ENCODE measurements at regions not wholly inside any gene's neighbourhood (a gene's known extent, or its start where the extent isn't known, plus 50 kb on each side); places are given as distances from the start of the nearest gene placed in this dataset.
"Not testable (repeated sequence)": the region's sequence is repeated elsewhere in the genome, so short reads cannot be mapped to it uniquely, and the experiment has no call there.

GRCh38 chr6:168913866-168914469 is 339.7 kb downstream of the THBS2 start:
- no peak overlapping the region for H3K9ac ChIP-seq (ENCODE audit: low read length)
- no peaks in the 10 kb centered on the region for H3K9me3 ChIP-seq (ENCODE audit: control insufficient read depth, low read length)
- no peak overlapping the region for H2AK5ac ChIP-seq (ENCODE audit: low read length, severe bottlenecking)
- no peak overlapping the region for H2BK12ac ChIP-seq (ENCODE audit: low read length in 2 of 2)
- H2AFZ ChIP-seq (ENCODE audit: low read depth, low read length) = no peak overlapping the region
- no peak overlapping the region for H2BK5ac ChIP-seq (ENCODE audit: low read depth, low read length, poor library complexity, severe bottlenecking)
- H3K4ac ChIP-seq (ENCODE audit: low read depth in 1 of 2, low read length in 2 of 2) = no peak overlapping the region
- H3K27me3 ChIP-seq (ENCODE audit: control insufficient read depth in 1 of 2, insufficient read depth in 1 of 2, low read length in 2 of 2) = peaks cover 0 to 4% of the 10 kb centered on the region in 2 experiments
- no peak overlapping the region for H3K27ac ChIP-seq (ENCODE audit: low read length, poor library complexity, severe bottlenecking)
- DNase-seq = no peak
- no peaks in the 10 kb centered on the region for H3K79me1 ChIP-seq (replicated peaks; ENCODE audit: low read length, poor library complexity, severe bottlenecking)
- WGBS = 91% methylated on average over 8 of the region's 12 CpGs
- H3K36me3 ChIP-seq (ENCODE audit: control insufficient read depth in 1 of 2, insufficient read depth in 2 of 2, low read depth in 1 of 2, low read length in 2 of 2) = no peaks in the 10 kb centered on the region
- H4K91ac ChIP-seq (ENCODE audit: low read length) = no peak overlapping the region
- H4K8ac ChIP-seq (ENCODE audit: low read length) = no peak overlapping the region
- H3K4me3 ChIP-seq (ENCODE audit: insufficient read depth in 1 of 2, low read depth in 1 of 2, low read length in 2 of 2) = no peak overlapping the region
- H3K18ac ChIP-seq (ENCODE audit: low read depth in 1 of 2, low read length in 2 of 2) = no peak overlapping the region
- H3K4me2 ChIP-seq (ENCODE audit: low read length, poor library complexity, severe bottlenecking) = no peak overlapping the region
- peaks cover 1% of the 10 kb centered on the region for H3K4me1 ChIP-seq (ENCODE audit: control insufficient read depth, insufficient read depth, low read depth, low read length)
- H3K23ac ChIP-seq (ENCODE audit: low read length in 2 of 2) = no peak overlapping the region
- H3K14ac ChIP-seq (ENCODE audit: low read length in 2 of 2) = no peak overlapping the region
- H2BK120ac ChIP-seq (ENCODE audit: low read depth, low read length) = no peak overlapping the region
- no peak overlapping the region for H2BK15ac ChIP-seq (ENCODE audit: low read depth, poor library complexity, severe bottlenecking)

GRCh38 chr6:168913231-168913865 is 340.3 kb downstream of the THBS2 start:
- not testable (repeated sequence) for H3K23ac ChIP-seq (ENCODE audit: low read length in 2 of 2); H4K91ac ChIP-seq (ENCODE audit: low read length); H3K79me1 ChIP-seq (replicated peaks; ENCODE audit: low read length, poor library complexity, severe bottlenecking); H3K27ac ChIP-seq (ENCODE audit: low read length, poor library complexity, severe bottlenecking); H2BK12ac ChIP-seq (ENCODE audit: low read length in 2 of 2); H3K27me3 ChIP-seq (ENCODE audit: control insufficient read depth in 1 of 2, insufficient read depth in 1 of 2, low read length in 2 of 2); H2BK120ac ChIP-seq (ENCODE audit: low read depth, low read length); H2AK5ac ChIP-seq (ENCODE audit: low read length, severe bottlenecking); H3K4ac ChIP-seq (ENCODE audit: low read depth in 1 of 2, low read length in 2 of 2); H3K36me3 ChIP-seq (ENCODE audit: control insufficient read depth in 1 of 2, insufficient read depth in 2 of 2, low read depth in 1 of 2, low read length in 2 of 2); H4K8ac ChIP-seq (ENCODE audit: low read length); H3K4me1 ChIP-seq (ENCODE audit: control insufficient read depth, insufficient read depth, low read depth, low read length); H3K4me3 ChIP-seq (ENCODE audit: insufficient read depth in 1 of 2, low read depth in 1 of 2, low read length in 2 of 2); H3K4me2 ChIP-seq (ENCODE audit: low read length, poor library complexity, severe bottlenecking); H3K9me3 ChIP-seq (ENCODE audit: control insufficient read depth, low read length); DNase-seq; H2AFZ ChIP-seq (ENCODE audit: low read depth, low read length); H2BK15ac ChIP-seq (ENCODE audit: low read depth, poor library complexity, severe bottlenecking); H3K9ac ChIP-seq (ENCODE audit: low read length); H3K18ac ChIP-seq (ENCODE audit: low read depth in 1 of 2, low read length in 2 of 2); H3K14ac ChIP-seq (ENCODE audit: low read length in 2 of 2); H2BK5ac ChIP-seq (ENCODE audit: low read depth, low read length, poor library complexity, severe bottlenecking)
- 80% methylated on average over 11 of the region's 11 CpGs for WGBS

- Histone ChIP-seq H3K27ac (ENCODE audit: low read length, poor library complexity, severe bottlenecking) (no peak overlapping the region), H3K14ac (ENCODE audit: low read length in 2 of 2) (no peak overlapping the region), H4K8ac (ENCODE audit: low read length) (no peak overlapping the region), H2AFZ (ENCODE audit: low read depth, low read length) (no peak overlapping the region), H3K23ac (ENCODE audit: low read length in 2 of 2) (no peak overlapping the region), H2AK5ac (ENCODE audit: low read length, severe bottlenecking) (no peak overlapping the region), H3K27me3 (ENCODE audit: control insufficient read depth in 1 of 2, insufficient read depth in 1 of 2, low read length in 2 of 2) (peaks cover 0 to 4% of the 10 kb centered on the region in 2 experiments), H3K9ac (ENCODE audit: low read length) (peak overlapping the region; percentile 74), H3K36me3 (ENCODE audit: control insufficient read depth in 1 of 2, insufficient read depth in 2 of 2, low read depth in 1 of 2, low read length in 2 of 2) (no peaks in the 10 kb centered on the region), H2BK120ac (ENCODE audit: low read depth, low read length) (no peak overlapping the region), H2BK12ac (ENCODE audit: low read length in 2 of 2) (no peak overlapping the region), H3K4me3 (ENCODE audit: insufficient read depth in 1 of 2, low read depth in 1 of 2, low read length in 2 of 2) (no peak overlapping the region), H3K79me1 (replicated peaks; ENCODE audit: low read length, poor library complexity, severe bottlenecking) (no peaks in the 10 kb centered on the region), H2BK15ac (ENCODE audit: low read depth, poor library complexity, severe bottlenecking) (no peak overlapping the region), H2BK5ac (ENCODE audit: low read depth, low read length, poor library complexity, severe bottlenecking) (no peak overlapping the region), H3K9me3 (ENCODE audit: control insufficient read depth, low read length) (no peaks in the 10 kb centered on the region), H3K4me2 (ENCODE audit: low read length, poor library complexity, severe bottlenecking) (no peak overlapping the region), H4K91ac (ENCODE audit: low read length) (no peak overlapping the region), H3K18ac (ENCODE audit: low read depth in 1 of 2, low read length in 2 of 2) (no peak overlapping the region), H3K4ac (ENCODE audit: low read depth in 1 of 2, low read length in 2 of 2) (no peak overlapping the region), H3K4me1 (ENCODE audit: control insufficient read depth, insufficient read depth, low read depth, low read length) (peaks cover 1% of the 10 kb centered on the region)
- WGBS = 97% methylated on average over 8 of the region's 10 CpGs
- no peak for DNase-seq
Measured at GRCh38 chr6:168909288-168909687, 344.4 kb downstream of the THBS2 start.

GRCh38 chr6:168908887-168909286 is 344.8 kb downstream of the THBS2 start:
- Histone ChIP-seq H2AFZ (ENCODE audit: low read depth, low read length) (no peak overlapping the region), H2BK120ac (ENCODE audit: low read depth, low read length) (no peak overlapping the region), H2BK15ac (ENCODE audit: low read depth, poor library complexity, severe bottlenecking) (no peak overlapping the region), H3K4me2 (ENCODE audit: low read length, poor library complexity, severe bottlenecking) (no peak overlapping the region), H3K23ac (ENCODE audit: low read length in 2 of 2) (no peak overlapping the region), H3K36me3 (ENCODE audit: control insufficient read depth in 1 of 2, insufficient read depth in 2 of 2, low read depth in 1 of 2, low read length in 2 of 2) (no peaks in the 10 kb centered on the region), H3K9me3 (ENCODE audit: control insufficient read depth, low read length) (no peaks in the 10 kb centered on the region), H2AK5ac (ENCODE audit: low read length, severe bottlenecking) (no peak overlapping the region), H4K91ac (ENCODE audit: low read length) (no peak overlapping the region), H3K4me1 (ENCODE audit: control insufficient read depth, insufficient read depth, low read depth, low read length) (peaks cover 1% of the 10 kb centered on the region), H2BK5ac (ENCODE audit: low read depth, low read length, poor library complexity, severe bottlenecking) (no peak overlapping the region), H2BK12ac (ENCODE audit: low read length in 2 of 2) (no peak overlapping the region), H3K27me3 (ENCODE audit: control insufficient read depth in 1 of 2, insufficient read depth in 1 of 2, low read length in 2 of 2) (peaks cover 0 to under 1% of the 10 kb centered on the region in 2 experiments), H3K4ac (ENCODE audit: low read depth in 1 of 2, low read length in 2 of 2) (no peak overlapping the region), H3K27ac (ENCODE audit: low read length, poor library complexity, severe bottlenecking) (no peak overlapping the region), H3K18ac (ENCODE audit: low read depth in 1 of 2, low read length in 2 of 2) (no peak overlapping the region), H4K8ac (ENCODE audit: low read length) (no peak overlapping the region), H3K4me3 (ENCODE audit: insufficient read depth in 1 of 2, low read depth in 1 of 2, low read length in 2 of 2) (no peak overlapping the region), H3K79me1 (replicated peaks; ENCODE audit: low read length, poor library complexity, severe bottlenecking) (no peaks in the 10 kb centered on the region), H3K14ac (ENCODE audit: low read length in 2 of 2) (no peak overlapping the region), H3K9ac (ENCODE audit: low read length) (peak overlapping the region; percentile 84)
- no peak for DNase-seq
- 78% methylated on average over 4 of the region's 5 CpGs for WGBS
